ENCODE measurements at regions not wholly inside any gene's neighbourhood (a gene's known extent, or its start where the extent isn't known, plus 50 kb on each side); places are given as distances from the start of the nearest gene placed in this dataset.

DNA sequence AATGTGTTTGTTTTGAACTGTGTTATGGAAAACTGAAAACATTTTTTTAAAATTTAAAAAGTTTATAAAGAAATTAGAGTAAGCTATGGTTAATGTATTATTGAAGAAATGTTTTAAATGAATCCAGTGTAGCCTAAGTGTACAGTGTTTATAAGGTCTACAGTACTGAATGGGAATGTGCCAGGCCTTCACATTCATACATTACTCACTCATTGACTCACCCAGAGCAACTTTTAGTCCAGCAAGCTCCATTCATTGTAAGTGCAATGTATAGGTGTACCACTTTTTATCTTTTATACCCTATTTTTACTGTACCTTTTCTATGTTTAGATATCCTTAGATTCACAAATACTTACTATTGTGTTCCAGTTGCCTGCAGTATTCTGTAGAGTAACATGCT, 215.1 kb upstream of the THUMPD2 start:
- no peaks in the 10 kb centered on the region for H3K36me3 ChIP-seq (ENCODE audit: control insufficient read depth in 2 of 4, insufficient read depth in 4 of 4, low read length in 3 of 4)
- H4K8ac ChIP-seq (ENCODE audit: extremely low read depth, insufficient read depth, low read length): no peak overlapping the region
- DNase-seq (ENCODE audit: low read depth in 1 of 2, low spot score in 2 of 2) (no peak), FAIRE-seq (no peak)
- H4K91ac ChIP-seq (replicated peaks; ENCODE audit: insufficient read length, low read length): no peak overlapping the region
- no peak overlapping the region for H2BK15ac ChIP-seq (ENCODE audit: low read length)
- H2BK5ac ChIP-seq (ENCODE audit: low read depth, low read length): no peak overlapping the region
- H3K14ac ChIP-seq (ENCODE audit: insufficient read length): no peak overlapping the region
- H4K20me1 ChIP-seq (replicated peaks in 1 of 2; ENCODE audit: control insufficient read depth in 1 of 2, insufficient read depth in 2 of 2, low read length in 2 of 2): no peaks in the 10 kb centered on the region
- H3K4me2 ChIP-seq (ENCODE audit: insufficient read depth in 1 of 2, low read depth in 2 of 2, low read length in 2 of 2): no peak overlapping the region
- no peaks in the 10 kb centered on the region for H3K79me1 ChIP-seq (ENCODE audit: low read depth, low read length)
- H2AFZ ChIP-seq (ENCODE audit: low read length): no peak overlapping the region
- H2BK20ac ChIP-seq (ENCODE audit: low read length): no peak overlapping the region
- H3K23me2 ChIP-seq (ENCODE audit: low read depth, low read length): no peaks in the 10 kb centered on the region
- H3K4me3 ChIP-seq (ENCODE audit: extremely low read depth in 1 of 4, insufficient read depth in 2 of 4, low read depth in 3 of 4, low read length in 4 of 4): no peak overlapping the region
- ChIA-PET POLR2A (ENCODE audit: partially characterized antibody) (no interaction called here), CTCF (ENCODE audit: partially characterized antibody) (interaction anchor here (0.7 kb wide), 1 partner anchor 81 kb away, joined by 4 read pairs; no protein-coding TSS in a partner anchor)
- no peak overlapping the region for H2AK5ac ChIP-seq (ENCODE audit: low read depth, low read length)
- no peak overlapping the region for H4K5ac ChIP-seq (ENCODE audit: insufficient read length, low read depth, low read length)
- H3K79me2 ChIP-seq (ENCODE audit: control insufficient read depth in 1 of 2, insufficient read depth in 2 of 2, low read length in 2 of 2): no peaks in the 10 kb centered on the region
- H3K9ac ChIP-seq (replicated peaks in 1 of 4; ENCODE audit: extremely low read depth in 1 of 4, low read depth in 3 of 4, low read length in 3 of 4): no peak overlapping the region
- no peak overlapping the region for H2BK120ac ChIP-seq (replicated peaks; ENCODE audit: low read depth, low read length)
- no peak overlapping the region for H3K23ac ChIP-seq (ENCODE audit: insufficient read length)
- H3K27me3 ChIP-seq (replicated peaks in 1 of 4; ENCODE audit: control insufficient read depth in 3 of 4, extremely low read depth in 1 of 4, insufficient read depth in 3 of 4, low read length in 3 of 4): no peaks in the 10 kb centered on the region
- H3K56ac ChIP-seq (replicated peaks; ENCODE audit: insufficient read length, low read depth, low read length): no peak overlapping the region
- H2BK12ac ChIP-seq (ENCODE audit: low read depth, low read length): no peak overlapping the region
- H3K4me1 ChIP-seq (replicated peaks in 1 of 4; ENCODE audit: control insufficient read depth in 3 of 4, insufficient read depth in 4 of 4, low read length in 3 of 4): no peaks in the 10 kb centered on the region
- no peak overlapping the region for H3K4ac ChIP-seq (replicated peaks; ENCODE audit: insufficient read length, low read depth, low read length)
- H3K27ac ChIP-seq (ENCODE audit: low read depth, low read length): no peak overlapping the region
- H3K9me3 ChIP-seq (ENCODE audit: insufficient read depth in 2 of 2, low read depth in 1 of 2, low read length in 1 of 2): no peaks in the 10 kb centered on the region; a peak in 1 of 4 replicates
- no peak overlapping the region for H3K18ac ChIP-seq (ENCODE audit: extremely low read depth, low read length)
- TF ChIP-seq EP300 (IDR thresholded peaks at IDR 0.05; ENCODE audit: borderline replicate concordance in 1 of 2, low read depth in 2 of 2, low read length in 2 of 2) (no peak), ATF3 (IDR thresholded peaks at IDR 0.05; ENCODE audit: insufficient read depth, low read depth, low read length) (no peak), SUZ12 (IDR thresholded peaks at IDR 0.05; ENCODE audit: low read length) (no peak), BRCA1 (IDR thresholded peaks at IDR 0.05; ENCODE audit: low read depth, low read length) (no peak), MAFK (IDR thresholded peaks at IDR 0.05; ENCODE audit: low read depth, low read length) (no peak), GTF2F1 (IDR thresholded peaks at IDR 0.05; ENCODE audit: borderline replicate concordance, low read depth, low read length) (no peak), SAP30 (IDR thresholded peaks at IDR 0.05; ENCODE audit: insufficient read depth, insufficient replicate concordance, low read length) (no peak), TAF7 (optimal IDR thresholded peaks at IDR 0.05; ENCODE audit: borderline replicate concordance, low read depth, low read length) (no peak), CBX5 (IDR thresholded peaks at IDR 0.05; ENCODE audit: low read depth, low read length) (no peak), CREB1 (IDR thresholded peaks at IDR 0.05) (no peak), SP1 (IDR thresholded peaks at IDR 0.05; ENCODE audit: low read depth, low read length) (no peak), RFX5 (IDR thresholded peaks at IDR 0.05; ENCODE audit: borderline replicate concordance, low read depth, low read length) (no peak)

Measured in H1 (cell line).